ENCODE measurements at regions not wholly inside any gene's neighbourhood (a gene's known extent, or its start where the extent isn't known, plus 50 kb on each side); places are given as distances from the start of the nearest gene placed in this dataset.

DNA sequence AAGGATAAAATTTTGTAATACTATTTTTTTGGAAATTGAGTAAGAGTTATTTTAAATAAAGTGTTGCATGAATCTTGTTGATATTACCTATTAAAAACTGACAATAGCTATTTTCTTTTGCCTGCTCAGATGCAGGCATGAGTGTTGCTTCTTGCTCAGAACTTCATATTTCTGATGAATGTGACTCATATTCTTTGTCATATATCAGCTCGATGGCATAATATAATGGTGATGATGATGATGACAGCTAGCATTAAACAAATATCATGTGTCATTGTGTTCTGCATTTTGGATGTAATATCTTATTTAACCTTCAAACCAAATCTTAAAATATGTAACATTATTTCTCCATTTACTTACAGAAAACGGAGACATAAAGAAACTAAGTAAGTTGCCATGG is 605.5 kb upstream of the FOXG1 start:
- no peaks in the 10 kb centered on the region for H3K27me3 ChIP-seq (ENCODE audit: control insufficient read depth, insufficient read depth, low read length)
- CTCF ChIA-PET: no interaction called here
- POLR2A ChIA-PET: no interaction called here
- no peaks in the 10 kb centered on the region for H3K36me3 ChIP-seq (ENCODE audit: control insufficient read depth, insufficient read depth, low read length)
- ATAC-seq: no peak
- H3K27ac ChIP-seq (ENCODE audit: low read length): no peak overlapping the region
- H3K9me3 ChIP-seq (ENCODE audit: control insufficient read depth, insufficient read depth, low read depth, low read length): no peaks in the 10 kb centered on the region
- in situ Hi-C loops (cut with HindIII; ENCODE audit: low pct_unique_long_range_greater_than_20kb, low sequenced_read_pairs) (no loop called here), intact Hi-C loops (cut with micrococcal nuclease; ENCODE audit: unreplicated experiment) (no loop called here)
- no peak overlapping the region for H3K4me3 ChIP-seq (ENCODE audit: low read depth in 2 of 2, low read length in 2 of 2)
- TF ChIP-seq POLR2AphosphoS5 (IDR thresholded peaks at IDR 0.05; ENCODE audit: low read depth, low read length) (no peak), SIN3A (IDR thresholded peaks at IDR 0.05; ENCODE audit: borderline replicate concordance, insufficient read depth, low read depth, low read length) (no peak)
- TF ChIP-seq, protein P1, sequence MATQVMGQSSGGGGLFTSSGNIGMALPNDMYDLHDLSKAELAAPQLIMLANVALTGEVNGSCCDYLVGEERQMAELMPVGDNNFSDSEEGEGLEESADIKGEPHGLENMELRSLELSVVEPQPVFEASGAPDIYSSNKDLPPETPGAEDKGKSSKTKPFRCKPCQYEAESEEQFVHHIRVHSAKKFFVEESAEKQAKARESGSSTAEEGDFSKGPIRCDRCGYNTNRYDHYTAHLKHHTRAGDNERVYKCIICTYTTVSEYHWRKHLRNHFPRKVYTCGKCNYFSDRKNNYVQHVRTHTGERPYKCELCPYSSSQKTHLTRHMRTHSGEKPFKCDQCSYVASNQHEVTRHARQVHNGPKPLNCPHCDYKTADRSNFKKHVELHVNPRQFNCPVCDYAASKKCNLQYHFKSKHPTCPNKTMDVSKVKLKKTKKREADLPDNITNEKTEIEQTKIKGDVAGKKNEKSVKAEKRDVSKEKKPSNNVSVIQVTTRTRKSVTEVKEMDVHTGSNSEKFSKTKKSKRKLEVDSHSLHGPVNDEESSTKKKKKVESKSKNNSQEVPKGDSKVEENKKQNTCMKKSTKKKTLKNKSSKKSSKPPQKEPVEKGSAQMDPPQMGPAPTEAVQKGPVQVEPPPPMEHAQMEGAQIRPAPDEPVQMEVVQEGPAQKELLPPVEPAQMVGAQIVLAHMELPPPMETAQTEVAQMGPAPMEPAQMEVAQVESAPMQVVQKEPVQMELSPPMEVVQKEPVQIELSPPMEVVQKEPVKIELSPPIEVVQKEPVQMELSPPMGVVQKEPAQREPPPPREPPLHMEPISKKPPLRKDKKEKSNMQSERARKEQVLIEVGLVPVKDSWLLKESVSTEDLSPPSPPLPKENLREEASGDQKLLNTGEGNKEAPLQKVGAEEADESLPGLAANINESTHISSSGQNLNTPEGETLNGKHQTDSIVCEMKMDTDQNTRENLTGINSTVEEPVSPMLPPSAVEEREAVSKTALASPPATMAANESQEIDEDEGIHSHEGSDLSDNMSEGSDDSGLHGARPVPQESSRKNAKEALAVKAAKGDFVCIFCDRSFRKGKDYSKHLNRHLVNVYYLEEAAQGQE (IDR thresholded peaks at IDR 0.05; ENCODE audit: insufficient read depth in 1 of 2, low read depth in 2 of 2, low read length in 1 of 2): no peak
- TF ChIP-seq, protein P2, sequence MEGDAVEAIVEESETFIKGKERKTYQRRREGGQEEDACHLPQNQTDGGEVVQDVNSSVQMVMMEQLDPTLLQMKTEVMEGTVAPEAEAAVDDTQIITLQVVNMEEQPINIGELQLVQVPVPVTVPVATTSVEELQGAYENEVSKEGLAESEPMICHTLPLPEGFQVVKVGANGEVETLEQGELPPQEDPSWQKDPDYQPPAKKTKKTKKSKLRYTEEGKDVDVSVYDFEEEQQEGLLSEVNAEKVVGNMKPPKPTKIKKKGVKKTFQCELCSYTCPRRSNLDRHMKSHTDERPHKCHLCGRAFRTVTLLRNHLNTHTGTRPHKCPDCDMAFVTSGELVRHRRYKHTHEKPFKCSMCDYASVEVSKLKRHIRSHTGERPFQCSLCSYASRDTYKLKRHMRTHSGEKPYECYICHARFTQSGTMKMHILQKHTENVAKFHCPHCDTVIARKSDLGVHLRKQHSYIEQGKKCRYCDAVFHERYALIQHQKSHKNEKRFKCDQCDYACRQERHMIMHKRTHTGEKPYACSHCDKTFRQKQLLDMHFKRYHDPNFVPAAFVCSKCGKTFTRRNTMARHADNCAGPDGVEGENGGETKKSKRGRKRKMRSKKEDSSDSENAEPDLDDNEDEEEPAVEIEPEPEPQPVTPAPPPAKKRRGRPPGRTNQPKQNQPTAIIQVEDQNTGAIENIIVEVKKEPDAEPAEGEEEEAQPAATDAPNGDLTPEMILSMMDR (IDR thresholded peaks at IDR 0.05): no peak
- DNase-seq (ENCODE audit: low read depth, low spot score): no peak
- no TSS peak for BruUV-seq (replicated peaks)
- no peaks in the 10 kb centered on the region for H3K4me1 ChIP-seq (ENCODE audit: control insufficient read depth, insufficient read depth, low read length)

DNA sequence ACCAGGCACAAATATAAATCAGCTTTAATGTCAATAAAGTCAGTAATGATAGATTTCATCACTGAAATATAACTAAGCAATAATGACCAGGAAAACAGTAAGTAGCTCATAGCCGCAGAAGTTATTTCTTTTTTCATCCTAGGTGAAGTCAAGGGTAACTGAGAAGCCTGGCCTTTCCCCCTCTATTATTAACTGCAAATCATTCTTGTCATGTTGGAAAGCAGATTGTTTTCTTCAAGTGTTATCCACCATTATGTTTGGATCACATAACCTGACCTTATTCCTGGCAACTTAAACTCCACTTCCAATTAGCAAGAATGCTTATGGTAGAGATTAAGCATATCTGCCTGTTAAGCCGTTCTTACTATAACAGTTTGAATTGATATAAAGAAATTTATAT is 603.4 kb upstream of the FOXG1 start:
- in situ Hi-C loops (cut with HindIII; ENCODE audit: low pct_unique_long_range_greater_than_20kb, low sequenced_read_pairs): no loop called here
- Histone ChIP-seq H3K9me3 (ENCODE audit: control insufficient read depth, insufficient read depth, low read depth, low read length) (no peaks in the 10 kb centered on the region), H3K27ac (ENCODE audit: low read length) (no peak overlapping the region), H3K4me3 (ENCODE audit: low read depth in 2 of 2, low read length in 2 of 2) (no peak overlapping the region), H3K4me1 (ENCODE audit: control insufficient read depth, insufficient read depth, low read length) (no peaks in the 10 kb centered on the region), H3K36me3 (ENCODE audit: control insufficient read depth, insufficient read depth, low read length) (no peaks in the 10 kb centered on the region), H3K27me3 (ENCODE audit: control insufficient read depth, insufficient read depth, low read length) (no peaks in the 10 kb centered on the region)
- ChIA-PET CTCF (no interaction called here), POLR2A (no interaction called here)
- no peak for ATAC-seq
- TF ChIP-seq SIN3A (IDR thresholded peaks at IDR 0.05; ENCODE audit: borderline replicate concordance, insufficient read depth, low read depth, low read length) (no peak), TCF7L2 (IDR thresholded peaks at IDR 0.05; ENCODE audit: low read depth, low read length) (no peak), POLR2AphosphoS5 (IDR thresholded peaks at IDR 0.05; ENCODE audit: low read depth, low read length) (no peak)
- TF ChIP-seq, protein P1 (IDR thresholded peaks at IDR 0.05; ENCODE audit: insufficient read depth in 1 of 2, low read depth in 2 of 2, low read length in 1 of 2): no peak
- TF ChIP-seq, protein P2 (IDR thresholded peaks at IDR 0.05): no peak
- intact Hi-C loops (cut with micrococcal nuclease; ENCODE audit: unreplicated experiment): no loop called here
- BruUV-seq (replicated peaks): no TSS peak
- no peak for DNase-seq (ENCODE audit: low read depth, low spot score)
